PC-3 (cell line): ENCODE measurements at regions not wholly inside any gene's neighbourhood (a gene's known extent, or its start where the extent isn't known, plus 50 kb on each side); places are given as distances from the start of the nearest gene placed in this dataset.

Experiments used
- ATAC-seq: fragments of 200-7000 bp; cut with Tn5 transposase; 2 replicates; pipeline ENCODE4 v1.9.1; 2020; ENCODE audit warnings: mild to moderate bottlenecking, moderate library complexity
- BruUV-seq: library from RNA; stranded (reverse); fragments of 400-500 nt; replicated peaks from 2 replicates; lab custom pipeline; 2021; lab: Mats Ljungman, UMichigan
- CTCF ChIA-PET: fragments of 300-600 bp; sonication (Branson Sonifier 250); formaldehyde crosslinking; loops from one replicate; lab custom pipeline; 2022; ENCODE audit warnings: antibody characterized with exemption; lab: Charles Lee
- POLR2A ChIA-PET: fragments of 300-600 bp; sonication (Branson Sonifier 250); formaldehyde crosslinking; loops from one replicate; lab custom pipeline; 2022; ENCODE audit warnings: antibody characterized with exemption; ENCODE audit not compliant: unreplicated experiment; lab: Charles Lee
- DNase-seq: peaks from one replicate; pipeline ENCODE4 v3.0.0-alpha.2; 2015
- H2AFZ ChIP-seq: fragments of 300-600 bp; sonication (generic); 2 replicates; pipeline ENCODE4 v1.6.0; 2016; ENCODE audit warnings: antibody characterized with exemption, low read length
- H3F3A ChIP-seq: fragments of 300-600 bp; sonication (generic); one replicate; pipeline ENCODE4 v1.6.0; 2017; ENCODE audit warnings: antibody characterized with exemption, low read length, control low read depth, mild to moderate bottlenecking; ENCODE audit not compliant: unreplicated experiment
- H3K27ac ChIP-seq: fragments of 300-600 bp; sonication (generic); 2 replicates; pipeline ENCODE4 v1.5.1; 2016; ENCODE audit warnings: mild to moderate bottlenecking, low read length
- H3K27me3 ChIP-seq: fragments of 300-600 bp; sonication (generic); 2 replicates; pipeline ENCODE4 v1.6.1; 2016; ENCODE audit warnings: low read length, mixed read lengths
- H3K36me3 ChIP-seq: fragments of 300-600 bp; sonication (generic); 2 replicates; pipeline ENCODE4 v1.6.1; 2016; ENCODE audit warnings: low read depth, mixed run types, low read length, mixed read lengths
- H3K4me1 ChIP-seq: fragments of 300-600 bp; sonication (generic); 2 replicates; pipeline ENCODE4 v1.5.1; 2016; ENCODE audit warnings: low read length; ENCODE audit not compliant: insufficient read depth
- H3K4me2 ChIP-seq: fragments of 300-600 bp; sonication (generic); 2 replicates; pipeline ENCODE4 v1.6.0; 2016; ENCODE audit warnings: low read length
- H3K4me3 ChIP-seq: fragments of 300-600 bp; sonication (generic); 2 replicates; pipeline ENCODE4 v1.5.1; 2016; ENCODE audit warnings: mild to moderate bottlenecking, low read length, mixed read lengths
- H3K79me2 ChIP-seq: fragments of 300-600 bp; sonication (generic); 2 replicates; pipeline ENCODE4 v1.6.1; 2017; ENCODE audit warnings: low read length, mixed read lengths
- H3K9ac ChIP-seq: fragments of 300-600 bp; sonication (generic); 2 replicates; pipeline ENCODE4 v1.6.0; 2016; ENCODE audit warnings: mild to moderate bottlenecking, low read length
- H3K9me2 ChIP-seq: fragments of 300-600 bp; sonication (generic); replicated peaks from 2 replicates; pipeline ENCODE4 v1.6.1; 2016; ENCODE audit warnings: mixed run types, low read length, mixed read lengths
- H3K9me3 ChIP-seq: fragments of 300-600 bp; sonication (generic); 2 replicates; pipeline ENCODE4 v1.6.1; 2016; ENCODE audit warnings: low read length, mixed read lengths
- H4K20me1 ChIP-seq: fragments of 300-600 bp; sonication (generic); 2 replicates; pipeline ENCODE4 v1.6.1; 2016; ENCODE audit warnings: low read length, mixed read lengths
- EZH2 ChIP-seq: fragments of 300-600 bp; sonication (generic); IDR thresholded peaks from one replicate; pipeline ENCODE4 v1.6.1; 2017; ENCODE audit warnings: antibody characterized with exemption, mild to moderate bottlenecking, low read length; ENCODE audit not compliant: unreplicated experiment
- EZH2phosphoT487 ChIP-seq: fragments of 300-600 bp; sonication (generic); IDR thresholded peaks from 2 replicates; pipeline ENCODE4 v1.6.1; 2018; ENCODE audit warnings: mild to moderate bottlenecking, antibody characterized with exemption, low read length, borderline replicate concordance
- intact Hi-C: fragments of 100-400 bp; cut with micrococcal nuclease; formaldehyde crosslinking; loops from 2 replicates; pipeline ENCODE4 v1.9.0; 2023
- TF ChIP-seq, protein P1 (sequence below): fragments of 300-600 bp; sonication (generic); conservative IDR thresholded peaks from 2 replicates; pipeline ENCODE4 v1.5.1; 2017; ENCODE audit warnings: antibody characterized with exemption, low read depth, mild to moderate bottlenecking, low read length

DNA sequence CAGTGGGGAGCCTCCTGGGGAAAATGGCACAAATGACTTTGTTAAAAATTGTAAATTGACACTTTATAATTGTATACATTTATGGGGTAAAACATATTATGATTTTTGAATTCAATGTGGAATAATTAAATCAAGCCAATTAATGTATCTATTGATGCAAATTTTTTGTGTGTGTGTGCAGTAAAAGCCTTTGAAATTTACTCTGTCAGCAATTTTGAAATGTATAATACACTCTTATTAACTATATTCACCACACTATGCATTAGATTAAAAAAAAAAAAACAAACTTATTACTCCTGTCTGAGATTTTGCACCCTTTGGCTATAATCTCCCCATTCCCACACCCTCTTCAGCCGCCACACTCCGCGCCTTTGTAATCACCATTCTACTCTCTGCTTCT lies 119.2 kb downstream of the S1PR1 start:
- intact Hi-C loops = loop anchor here (5.0 kb wide), 2 partner anchors 119 to 434 kb away; partner anchors contain the start of gene S1PR1
- no TSS peak for BruUV-seq
- no peak for DNase-seq

DNA sequence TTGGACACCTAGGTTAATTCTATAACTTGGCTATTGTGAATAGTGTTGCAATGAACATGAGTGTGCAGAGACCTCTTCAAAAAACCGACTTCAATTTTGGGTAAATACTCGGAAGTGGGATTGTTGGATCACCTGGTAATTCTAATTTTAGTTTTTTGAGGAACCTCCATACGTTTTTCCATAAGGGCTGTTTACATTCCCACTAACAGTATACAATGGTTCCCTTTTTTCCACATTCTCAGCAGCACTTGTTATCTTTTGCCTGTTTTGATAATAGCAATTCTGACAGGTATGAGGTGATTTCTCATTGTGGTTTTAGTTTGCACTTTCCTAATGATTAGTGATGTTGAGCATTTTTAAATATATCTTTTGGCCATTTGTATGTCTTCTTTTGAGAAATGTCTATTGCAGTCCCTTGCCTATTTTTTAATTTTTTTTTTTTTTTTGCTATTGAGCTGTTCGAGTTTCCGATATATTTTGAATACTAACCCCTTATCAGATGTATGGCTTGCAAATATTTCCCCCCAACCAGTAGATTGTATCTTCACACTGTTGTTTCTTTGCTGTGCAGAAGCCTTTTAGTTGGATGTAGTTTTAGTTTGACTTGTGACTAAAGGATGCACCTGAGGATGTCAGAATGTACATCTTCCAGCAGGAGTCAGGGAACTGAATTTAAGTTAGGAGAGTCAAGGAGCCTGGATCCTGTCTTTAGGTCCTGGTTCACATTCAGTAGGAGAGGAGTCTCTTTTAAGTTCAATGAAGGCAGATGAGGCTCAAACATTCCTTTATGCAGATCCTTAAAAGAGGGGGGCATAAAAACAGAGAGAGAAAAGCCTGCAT lies 120.0 kb downstream of the S1PR1 start:
- no peaks in the 10 kb centered on the region for H3F3A ChIP-seq
- H3K79me2 ChIP-seq = no peaks in the 10 kb centered on the region
- peaks cover 53% of the 10 kb centered on the region for H3K27me3 ChIP-seq
- H3K36me3 ChIP-seq = no peaks in the 10 kb centered on the region
- no peaks in the 10 kb centered on the region for H3K9me2 ChIP-seq
- TF ChIP-seq EZH2 = no peak
- TF ChIP-seq, protein P1, sequence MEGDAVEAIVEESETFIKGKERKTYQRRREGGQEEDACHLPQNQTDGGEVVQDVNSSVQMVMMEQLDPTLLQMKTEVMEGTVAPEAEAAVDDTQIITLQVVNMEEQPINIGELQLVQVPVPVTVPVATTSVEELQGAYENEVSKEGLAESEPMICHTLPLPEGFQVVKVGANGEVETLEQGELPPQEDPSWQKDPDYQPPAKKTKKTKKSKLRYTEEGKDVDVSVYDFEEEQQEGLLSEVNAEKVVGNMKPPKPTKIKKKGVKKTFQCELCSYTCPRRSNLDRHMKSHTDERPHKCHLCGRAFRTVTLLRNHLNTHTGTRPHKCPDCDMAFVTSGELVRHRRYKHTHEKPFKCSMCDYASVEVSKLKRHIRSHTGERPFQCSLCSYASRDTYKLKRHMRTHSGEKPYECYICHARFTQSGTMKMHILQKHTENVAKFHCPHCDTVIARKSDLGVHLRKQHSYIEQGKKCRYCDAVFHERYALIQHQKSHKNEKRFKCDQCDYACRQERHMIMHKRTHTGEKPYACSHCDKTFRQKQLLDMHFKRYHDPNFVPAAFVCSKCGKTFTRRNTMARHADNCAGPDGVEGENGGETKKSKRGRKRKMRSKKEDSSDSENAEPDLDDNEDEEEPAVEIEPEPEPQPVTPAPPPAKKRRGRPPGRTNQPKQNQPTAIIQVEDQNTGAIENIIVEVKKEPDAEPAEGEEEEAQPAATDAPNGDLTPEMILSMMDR = no peak
- no peaks in the 10 kb centered on the region for H4K20me1 ChIP-seq
- no peak overlapping the region for H3K27ac ChIP-seq
- DNase-seq (no peak), ATAC-seq (no peak)
- POLR2A ChIA-PET = no interaction called here
- BruUV-seq = no TSS peak
- no peaks in the 10 kb centered on the region for H3K4me1 ChIP-seq
- CTCF ChIA-PET = interaction anchor here (1.1 to 1.8 kb wide), 3 partner anchors 11 to 47 kb away, joined by 3 to 31 read pairs (median 3); no protein-coding TSS in a partner anchor
- no peak overlapping the region for H3K4me2 ChIP-seq
- H3K9me3 ChIP-seq = no peaks in the 10 kb centered on the region
- intact Hi-C loops = loop anchor here (1.0 to 5.0 kb wide), 3 partner anchors 48 to 435 kb away; partner anchors contain the start of gene S1PR1
- H2AFZ ChIP-seq = no peak overlapping the region
- no peak overlapping the region for H3K9ac ChIP-seq
- no peak overlapping the region for H3K4me3 ChIP-seq

More for the DNA sequence above, 119.2 kb downstream of the S1PR1 start:
- CTCF ChIA-PET = interaction anchor here (0.7 kb wide), 1 partner anchor 569 kb away, joined by 3 read pairs; no protein-coding TSS in a partner anchor
- H4K20me1 ChIP-seq = no peaks in the 10 kb centered on the region
- H3K4me1 ChIP-seq = no peaks in the 10 kb centered on the region
- H2AFZ ChIP-seq = no peak overlapping the region
- no peaks in the 10 kb centered on the region for H3F3A ChIP-seq
- no peak overlapping the region for H3K9ac ChIP-seq
- no peaks in the 10 kb centered on the region for H3K36me3 ChIP-seq
- POLR2A ChIA-PET = no interaction called here
- no peaks in the 10 kb centered on the region for H3K9me3 ChIP-seq
- no peak for ATAC-seq
- H3K4me2 ChIP-seq = no peak overlapping the region
- H3K79me2 ChIP-seq = no peaks in the 10 kb centered on the region
- H3K9me2 ChIP-seq = no peaks in the 10 kb centered on the region
- no peak overlapping the region for H3K27ac ChIP-seq
- no peak overlapping the region for H3K4me3 ChIP-seq
- H3K27me3 ChIP-seq = peaks cover 57% of the 10 kb centered on the region
- TF ChIP-seq EZH2 (no peak), EZH2phosphoT487 (no peak)
- TF ChIP-seq, protein P1 = no peak
